Hepatocyte (in vitro differentiated cells): ENCODE measurements at regions not wholly inside any gene's neighbourhood (a gene's known extent, or its start where the extent isn't known, plus 50 kb on each side); places are given as distances from the start of the nearest gene placed in this dataset.

Experiments used
- EZH2 ChIP-seq: fragments of 200-600 bp; sonication (generic); IDR thresholded peaks from 2 replicates; pipeline ENCODE4 v1.6.1; 2016; ENCODE audit warnings: antibody characterized with exemption, mild to moderate bottlenecking, borderline replicate concordance
- TF ChIP-seq, protein P1 (sequence below): fragments of 200-600 bp; sonication (generic); IDR thresholded peaks from 2 replicates; pipeline ENCODE4 v1.5.1; 2016; ENCODE audit warnings: antibody characterized with exemption, mild to moderate bottlenecking; ENCODE audit not compliant: poor library complexity

DNA sequence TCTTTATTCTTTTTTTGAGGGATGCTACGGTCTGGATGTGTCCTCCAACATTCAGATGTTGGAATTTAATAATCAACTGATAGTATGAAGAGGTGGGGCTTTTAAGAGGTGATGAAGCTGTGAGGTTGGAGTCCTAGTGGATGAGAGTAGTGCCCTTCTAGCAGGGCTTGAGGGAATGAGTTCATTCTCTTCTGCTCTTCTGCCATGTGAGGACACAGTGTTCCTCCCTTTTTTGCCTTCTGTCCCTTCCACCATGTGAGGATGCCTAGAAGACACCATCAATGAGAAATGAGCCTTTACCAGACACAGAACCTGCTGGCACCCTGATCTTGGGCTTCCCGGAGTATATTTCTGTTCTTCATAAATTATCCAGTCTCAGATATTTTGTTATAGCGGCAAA is 82.1 kb upstream of the MLIP start:
- TF ChIP-seq EZH2: no peak
- TF ChIP-seq, protein P1, sequence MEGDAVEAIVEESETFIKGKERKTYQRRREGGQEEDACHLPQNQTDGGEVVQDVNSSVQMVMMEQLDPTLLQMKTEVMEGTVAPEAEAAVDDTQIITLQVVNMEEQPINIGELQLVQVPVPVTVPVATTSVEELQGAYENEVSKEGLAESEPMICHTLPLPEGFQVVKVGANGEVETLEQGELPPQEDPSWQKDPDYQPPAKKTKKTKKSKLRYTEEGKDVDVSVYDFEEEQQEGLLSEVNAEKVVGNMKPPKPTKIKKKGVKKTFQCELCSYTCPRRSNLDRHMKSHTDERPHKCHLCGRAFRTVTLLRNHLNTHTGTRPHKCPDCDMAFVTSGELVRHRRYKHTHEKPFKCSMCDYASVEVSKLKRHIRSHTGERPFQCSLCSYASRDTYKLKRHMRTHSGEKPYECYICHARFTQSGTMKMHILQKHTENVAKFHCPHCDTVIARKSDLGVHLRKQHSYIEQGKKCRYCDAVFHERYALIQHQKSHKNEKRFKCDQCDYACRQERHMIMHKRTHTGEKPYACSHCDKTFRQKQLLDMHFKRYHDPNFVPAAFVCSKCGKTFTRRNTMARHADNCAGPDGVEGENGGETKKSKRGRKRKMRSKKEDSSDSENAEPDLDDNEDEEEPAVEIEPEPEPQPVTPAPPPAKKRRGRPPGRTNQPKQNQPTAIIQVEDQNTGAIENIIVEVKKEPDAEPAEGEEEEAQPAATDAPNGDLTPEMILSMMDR: no peak
